ENCODE measurements at regions not wholly inside any gene's neighbourhood (a gene's known extent, or its start where the extent isn't known, plus 50 kb on each side); places are given as distances from the start of the nearest gene placed in this dataset.
A peak's percentile ranks its signal among the peaks of the same experiment; 100 is the strongest.

- no peak overlapping the region for H3K27ac ChIP-seq
- DNase-seq (ENCODE audit: low read depth in 1 of 2, low spot score in 1 of 2), result peak in 1 of 2 donors; percentile 24
Measured at GRCh38 chr10:78170026-78170475, 136.4 kb downstream of the RPS24 start.

GRCh38 chr10:78171633-78172400 is 138.2 kb downstream of the RPS24 start:
- Histone ChIP-seq H3K4me3 (no peak overlapping the region), H3K27ac (no peak overlapping the region), H3K27me3 (peaks cover 5% of the 10 kb centered on the region), H3K9me3 (ENCODE audit: low read depth) (no peaks in the 10 kb centered on the region), H3K36me3 (no peaks in the 10 kb centered on the region), H3K4me1 (ENCODE audit: low read depth) (peaks cover 12% of the 10 kb centered on the region)
- no peak for DNase-seq (ENCODE audit: low read depth in 1 of 2, low spot score in 1 of 2)
- TF ChIP-seq CTCF (IDR thresholded peaks at IDR 0.05; ENCODE audit: low read depth, low read length), result no peak

More at GRCh38 chr10:78170026-78170475, 136.4 kb downstream of the RPS24 start:
- TF ChIP-seq CTCF (IDR thresholded peaks at IDR 0.05; ENCODE audit: low read depth, low read length), result no peak
- Histone ChIP-seq H3K4me3 (no peak overlapping the region), H3K4me1 (ENCODE audit: low read depth) (peaks cover 12% of the 10 kb centered on the region), H3K27me3 (peaks cover 5% of the 10 kb centered on the region), H3K9me3 (ENCODE audit: low read depth) (no peaks in the 10 kb centered on the region), H3K36me3 (no peaks in the 10 kb centered on the region)

- peaks cover 18% of the 10 kb centered on the region for H3K4me1 ChIP-seq (ENCODE audit: low read depth)
Measured at GRCh38 chr10:78173360-78174015, 139.8 kb downstream of the RPS24 start.

GRCh38 chr10:78175444-78176015 is 141.9 kb downstream of the RPS24 start:
- H3K27ac ChIP-seq, result no peak overlapping the region
- H3K36me3 ChIP-seq, result no peaks in the 10 kb centered on the region
- DNase-seq (ENCODE audit: low read depth in 1 of 2, low spot score in 1 of 2), result peak in 1 of 2 donors; percentile 68
- H3K27me3 ChIP-seq, result peaks cover 6% of the 10 kb centered on the region
- no peak for TF ChIP-seq CTCF (IDR thresholded peaks at IDR 0.05; ENCODE audit: low read depth, low read length)
- no peaks in the 10 kb centered on the region for H3K9me3 ChIP-seq (ENCODE audit: low read depth)
- no peak overlapping the region for H3K4me3 ChIP-seq
- peaks cover 18% of the 10 kb centered on the region for H3K4me1 ChIP-seq (ENCODE audit: low read depth)

More at GRCh38 chr10:78173360-78174015, 139.8 kb downstream of the RPS24 start:
- H3K9me3 ChIP-seq (ENCODE audit: low read depth), result no peaks in the 10 kb centered on the region
- DNase-seq (ENCODE audit: low read depth in 1 of 2, low spot score in 1 of 2), result peak in 1 of 2 donors; percentile 64
- no peak overlapping the region for H3K4me3 ChIP-seq
- no peak for TF ChIP-seq CTCF (IDR thresholded peaks at IDR 0.05; ENCODE audit: low read depth, low read length)
- H3K27ac ChIP-seq, result no peak overlapping the region
- no peaks in the 10 kb centered on the region for H3K36me3 ChIP-seq
- H3K27me3 ChIP-seq, result peaks cover 5% of the 10 kb centered on the region

GRCh38 chr10:78176320-78177317 is 143.0 kb downstream of the RPS24 start:
- H3K4me3 ChIP-seq, result no peak overlapping the region
- peaks cover 6% of the 10 kb centered on the region for H3K27me3 ChIP-seq
- peaks cover 18% of the 10 kb centered on the region for H3K4me1 ChIP-seq (ENCODE audit: low read depth)
- H3K9me3 ChIP-seq (ENCODE audit: low read depth), result no peaks in the 10 kb centered on the region
- H3K27ac ChIP-seq, result no peak overlapping the region
- DNase-seq (ENCODE audit: low read depth in 1 of 2, low spot score in 1 of 2), result no peak
- H3K36me3 ChIP-seq, result no peaks in the 10 kb centered on the region
- TF ChIP-seq CTCF (IDR thresholded peaks at IDR 0.05; ENCODE audit: low read depth, low read length), result no peak

All from cardiac muscle cell (in vitro differentiated cells and primary cell).